GM21447 (cell line): ENCODE measurements at regions not wholly inside any gene's neighbourhood (a gene's known extent, or its start where the extent isn't known, plus 50 kb on each side); places are given as distances from the start of the nearest gene placed in this dataset.

Experiments
- ATAC-seq: cut with Tn5 transposase; IDR thresholded peaks from one replicate; pipeline ENCODE4 v1.9.1; 2021; ENCODE audit not compliant: unreplicated experiment

- ATAC-seq, result no peak
Measured at GRCh38 chr2:56693501-56693900, 509.7 kb downstream of the CCDC85A start.

- no peak for ATAC-seq
Measured at GRCh38 chr2:56703001-56703400, 519.2 kb downstream of the CCDC85A start.

GRCh38 chr2:56705713-56706112 lies 521.9 kb downstream of the CCDC85A start:
- ATAC-seq, result no peak

- ATAC-seq, result no peak
Measured at GRCh38 chr2:56707218-56707617, 523.4 kb downstream of the CCDC85A start.

- no peak for ATAC-seq
Measured at GRCh38 chr2:56707650-56708049, 523.9 kb downstream of the CCDC85A start.

GRCh38 chr2:56709181-56709580 lies 525.4 kb downstream of the CCDC85A start:
- no peak for ATAC-seq

GRCh38 chr2:56713161-56713676 lies 529.4 kb downstream of the CCDC85A start:
- no peak for ATAC-seq

GRCh38 chr2:56713978-56714377 lies 530.2 kb downstream of the CCDC85A start:
- ATAC-seq, result no peak

- no peak for ATAC-seq
Measured at GRCh38 chr2:56714400-56714799, 530.6 kb downstream of the CCDC85A start.

- ATAC-seq, result no peak
Measured at GRCh38 chr2:56715683-56716082, 531.9 kb downstream of the CCDC85A start.

GRCh38 chr2:56718413-56718812 lies 534.6 kb downstream of the CCDC85A start:
- ATAC-seq, result no peak

- ATAC-seq, result no peak
Measured at GRCh38 chr2:56729212-56729611, 545.4 kb downstream of the CCDC85A start.

- ATAC-seq, result no peak
Measured at GRCh38 chr2:56732946-56733345, 549.2 kb downstream of the CCDC85A start.

- no peak for ATAC-seq
Measured at GRCh38 chr2:56739413-56739812, 555.6 kb downstream of the CCDC85A start.

- no peak for ATAC-seq
Measured at GRCh38 chr2:56741601-56742102, 557.9 kb downstream of the CCDC85A start.

GRCh38 chr2:56743807-56744206 lies 560.0 kb downstream of the CCDC85A start:
- no peak for ATAC-seq

GRCh38 chr2:56749152-56749752 lies 565.5 kb downstream of the CCDC85A start:
- no peak for ATAC-seq

GRCh38 chr2:56753182-56753581 lies 569.4 kb downstream of the CCDC85A start:
- ATAC-seq, result no peak

- no peak for ATAC-seq
Measured at GRCh38 chr2:56754066-56754615, 570.4 kb downstream of the CCDC85A start.

GRCh38 chr2:56754627-56755026 lies 570.8 kb downstream of the CCDC85A start:
- ATAC-seq, result no peak

- no peak for ATAC-seq
Measured at GRCh38 chr2:56757884-56758545, 574.2 kb downstream of the CCDC85A start.

- no peak for ATAC-seq
Measured at GRCh38 chr2:56763683-56764082, 579.9 kb downstream of the CCDC85A start.
